DMS 273 (cell line): ENCODE measurements at regions not wholly inside any gene's neighbourhood (a gene's known extent, or its start where the extent isn't known, plus 50 kb on each side); places are given as distances from the start of the nearest gene placed in this dataset.
"Not testable (repeated sequence)": the region's sequence is repeated elsewhere in the genome, so short reads cannot be mapped to it uniquely, and the experiment has no call there.

ENCODE experiments used
- DNase-seq: peaks from one replicate; lab custom pipeline; 2025; ENCODE audit not compliant: unreplicated experiment; lab: John Stamatoyannopoulos, UW

DNA sequence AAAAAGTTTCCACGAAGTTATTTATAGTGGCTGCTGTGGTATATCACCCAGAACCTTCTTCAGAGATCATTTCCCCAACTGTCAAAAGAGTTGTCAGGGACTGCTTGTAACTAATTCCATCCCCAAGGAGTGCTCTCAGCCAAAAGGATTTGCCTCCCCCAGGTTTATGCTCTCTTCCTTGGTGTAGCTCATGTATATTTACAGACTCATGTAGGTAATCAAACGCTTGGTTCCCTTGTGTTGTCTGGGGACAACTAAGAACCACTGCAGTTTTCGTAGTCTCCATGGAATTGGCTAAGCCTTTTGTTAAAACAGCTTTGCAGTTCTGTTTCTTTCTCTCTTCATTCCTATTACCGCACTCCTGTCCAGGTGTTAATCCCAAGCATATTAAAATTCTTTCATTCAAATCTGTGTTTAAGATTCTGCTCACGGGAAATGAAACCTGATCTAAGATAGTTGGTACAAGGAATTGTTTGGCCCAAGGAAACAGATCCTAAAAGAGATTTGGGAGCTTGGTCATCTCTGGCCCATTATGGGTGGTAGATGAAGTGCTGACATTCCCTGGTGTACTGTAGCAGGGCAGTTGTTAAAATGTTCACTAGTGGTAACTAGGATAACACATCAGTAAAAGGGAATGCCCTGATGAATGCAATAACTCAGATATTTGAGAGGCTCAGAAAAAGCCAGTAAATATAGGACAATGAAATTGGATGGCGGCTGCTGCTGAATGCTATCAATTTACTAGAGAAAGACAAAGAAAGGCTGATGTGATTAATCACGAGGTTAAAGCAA lies 361.3 kb upstream of the GBE1 start:
- DNase-seq = no peak

GRCh38 chr3:82114589-82114988 lies 353.1 kb upstream of the GBE1 start:
- DNase-seq = no peak

DNA sequence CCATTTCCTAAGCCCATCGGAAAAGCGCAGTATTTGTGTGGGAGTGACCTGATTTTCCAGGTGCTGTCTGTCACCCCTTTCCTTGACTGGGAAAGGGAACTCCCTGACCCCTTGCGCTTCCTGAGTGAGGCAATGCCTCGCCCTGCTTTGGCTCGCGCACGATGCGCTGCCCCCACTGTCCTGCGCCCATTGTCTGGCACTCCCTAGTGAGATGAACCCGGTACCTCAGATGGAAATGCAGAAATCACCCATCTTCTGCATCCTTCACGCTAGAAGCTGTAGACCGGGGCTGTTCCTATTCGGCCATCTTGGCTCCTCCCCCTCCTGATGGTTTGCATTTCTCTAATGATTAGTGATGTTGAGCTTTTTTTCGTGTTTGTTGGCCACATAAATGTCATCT lies 349.3 kb upstream of the GBE1 start:
- not testable (repeated sequence) for DNase-seq

DNA sequence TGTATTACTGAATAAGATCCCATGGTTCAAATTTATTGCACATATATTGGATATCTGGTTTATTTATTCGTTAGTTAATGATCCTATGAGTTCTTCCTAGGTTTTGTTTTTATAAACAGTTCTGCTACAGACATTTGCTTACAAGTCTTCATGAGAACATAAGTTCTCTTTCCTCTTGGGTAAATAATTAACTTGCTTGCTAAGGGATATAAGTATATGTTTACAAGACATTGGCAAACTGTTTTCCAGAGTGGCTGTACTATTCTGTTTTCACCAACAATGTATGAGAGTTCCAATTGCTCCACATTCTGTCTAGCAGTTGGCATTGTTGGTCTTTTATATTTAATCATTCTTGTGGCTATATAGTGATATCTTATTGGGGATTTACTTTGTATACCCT lies 341.8 kb upstream of the GBE1 start:
- DNase-seq = no peak

GRCh38 chr3:82100378-82100777 lies 338.9 kb upstream of the GBE1 start:
- no peak for DNase-seq

- peak; percentile 1 for DNase-seq
Observed at GRCh38 chr3:82093641-82094040, 332.2 kb upstream of the GBE1 start.

DNA sequence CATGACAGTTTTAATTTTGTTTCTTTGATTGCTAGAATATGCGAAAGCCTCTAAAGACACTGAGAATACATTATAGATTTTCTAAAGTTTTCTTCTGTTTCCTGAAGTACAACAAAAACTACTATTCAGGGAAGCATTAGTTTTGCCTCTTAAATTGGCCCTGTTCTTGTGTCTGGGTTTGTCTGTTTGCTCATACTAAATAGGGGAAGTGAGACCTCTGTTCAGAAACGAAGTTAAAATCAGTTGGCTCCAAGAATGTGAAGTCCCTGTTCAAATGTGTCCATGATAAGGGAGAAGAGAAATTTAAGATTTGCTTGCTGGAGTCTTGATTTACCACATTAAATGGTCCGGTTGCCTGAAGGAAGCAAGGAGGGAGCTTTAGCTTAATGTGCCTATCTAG lies 327.3 kb upstream of the GBE1 start:
- no peak for DNase-seq

- DNase-seq = no peak
Observed at GRCh38 chr3:82087958-82088357, 326.5 kb upstream of the GBE1 start.

DNA sequence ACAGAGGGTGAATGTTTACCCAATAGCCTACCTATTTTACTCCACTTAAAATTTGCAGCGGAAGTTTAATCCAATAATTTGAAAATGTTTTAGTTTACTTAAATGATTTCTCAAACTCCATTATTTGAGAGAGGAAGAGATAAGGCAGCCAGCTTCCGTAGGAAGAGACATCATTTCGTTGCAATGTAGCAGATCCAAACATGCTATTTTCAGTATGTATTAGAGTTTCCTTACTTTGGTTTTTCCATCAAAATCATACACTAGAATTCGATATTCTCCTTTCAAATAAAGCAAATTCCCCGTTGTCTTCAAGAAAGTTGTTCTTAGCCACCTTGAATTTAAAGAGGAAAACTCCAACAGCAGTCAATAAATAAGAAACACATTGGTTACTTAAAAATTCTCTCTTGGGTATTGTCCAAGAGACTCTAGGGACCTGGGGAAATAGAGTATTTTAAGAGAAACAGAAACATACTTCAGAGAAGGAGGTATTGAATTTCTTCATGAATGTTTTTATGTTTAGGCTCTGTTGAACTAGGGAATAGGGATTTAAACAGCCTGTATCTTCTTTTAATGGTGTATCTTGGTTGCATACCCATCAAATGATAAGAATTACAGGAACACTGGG lies 324.5 kb upstream of the GBE1 start:
- no peak for DNase-seq

- DNase-seq = no peak
Observed at GRCh38 chr3:82085356-82085755, 323.9 kb upstream of the GBE1 start.

- DNase-seq = no peak
Observed at GRCh38 chr3:82084824-82085223, 323.4 kb upstream of the GBE1 start.

DNA sequence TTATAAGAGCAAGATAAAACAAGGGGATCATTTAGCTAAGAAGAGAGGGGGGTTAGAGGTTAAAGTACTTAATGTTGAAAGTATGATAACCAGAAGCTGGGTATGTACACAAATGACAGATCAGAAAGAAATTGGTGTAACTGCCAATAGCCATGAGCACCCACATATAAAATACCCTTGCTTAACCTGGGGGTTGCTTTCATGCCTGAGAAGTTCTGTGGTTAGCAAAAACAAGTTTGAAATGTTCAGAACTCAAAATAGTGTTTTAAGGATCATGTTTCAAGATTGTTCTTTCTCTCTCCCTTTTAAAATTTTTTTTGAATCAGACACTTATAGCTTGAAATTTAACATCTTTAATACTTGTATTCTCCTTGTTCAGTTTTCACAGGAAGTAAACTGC lies 321.4 kb upstream of the GBE1 start:
- no peak for DNase-seq

GRCh38 chr3:82081351-82081750 lies 319.9 kb upstream of the GBE1 start:
- no peak for DNase-seq

DNA sequence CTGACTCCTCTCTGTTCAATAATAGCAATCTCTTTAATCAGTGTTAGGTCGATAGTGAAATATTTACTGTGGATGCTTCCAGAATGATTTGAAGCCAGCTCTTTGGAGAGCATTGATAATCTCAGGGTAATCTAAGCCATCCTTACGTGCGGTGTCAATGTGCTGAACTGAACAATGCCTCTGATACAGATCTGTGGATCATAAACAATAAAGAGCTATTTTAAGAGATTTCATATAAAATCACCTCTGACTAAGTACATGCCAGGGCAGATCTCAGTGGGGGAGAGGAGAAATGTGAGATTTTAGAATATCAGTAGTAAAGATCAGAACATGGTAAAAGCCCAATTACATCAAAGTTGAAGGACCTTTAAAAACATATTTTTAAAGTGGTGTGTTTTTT lies 319.3 kb upstream of the GBE1 start:
- no peak for DNase-seq

DNA sequence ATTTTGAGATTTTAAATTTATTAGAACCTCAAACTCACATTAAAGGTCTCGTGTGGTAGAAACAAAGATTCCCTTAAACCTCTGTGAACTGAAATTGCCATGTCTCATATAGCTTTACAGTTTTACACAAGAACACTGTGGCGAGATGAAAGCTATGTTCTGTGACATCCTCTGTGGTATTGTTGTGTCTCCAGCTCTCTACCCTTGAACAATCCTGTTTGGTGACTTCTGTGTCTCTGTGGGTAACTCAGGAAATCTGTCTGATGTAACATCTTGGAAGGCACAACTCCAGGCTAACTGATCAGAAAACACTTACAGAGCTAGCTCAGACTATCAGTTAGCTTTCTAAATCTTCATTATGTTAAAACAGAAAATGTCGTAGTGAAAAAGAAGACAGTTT lies 318.8 kb upstream of the GBE1 start:
- DNase-seq = no peak

GRCh38 chr3:82079335-82079890 lies 318.0 kb upstream of the GBE1 start:
- no peak for DNase-seq

DNA sequence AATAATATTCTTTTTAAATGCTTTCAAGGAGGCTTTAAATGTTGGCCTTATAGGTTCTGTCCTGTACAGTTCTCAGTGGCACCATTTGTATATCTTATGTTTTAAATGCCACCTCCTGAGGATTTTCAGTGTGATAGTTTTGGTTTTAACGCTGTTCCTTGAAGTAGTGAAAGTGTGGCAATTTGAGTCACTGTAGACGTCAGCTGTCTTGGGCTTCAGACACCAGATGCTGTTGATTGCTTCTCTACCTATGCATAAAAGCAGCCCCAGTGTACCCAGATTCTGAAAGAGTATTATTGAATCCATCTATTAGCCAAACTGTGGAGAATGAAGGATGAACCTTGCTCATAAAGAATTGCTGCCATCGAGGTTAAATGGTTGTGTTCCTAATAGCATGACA lies 316.8 kb upstream of the GBE1 start:
- peak; percentile 56 for DNase-seq

GRCh38 chr3:82067420-82067819 lies 306.0 kb upstream of the GBE1 start:
- no peak for DNase-seq

GRCh38 chr3:82058809-82059208 lies 297.4 kb upstream of the GBE1 start:
- no peak for DNase-seq

GRCh38 chr3:82055792-82056191 lies 294.3 kb upstream of the GBE1 start:
- peak; percentile 24 for DNase-seq

DNA sequence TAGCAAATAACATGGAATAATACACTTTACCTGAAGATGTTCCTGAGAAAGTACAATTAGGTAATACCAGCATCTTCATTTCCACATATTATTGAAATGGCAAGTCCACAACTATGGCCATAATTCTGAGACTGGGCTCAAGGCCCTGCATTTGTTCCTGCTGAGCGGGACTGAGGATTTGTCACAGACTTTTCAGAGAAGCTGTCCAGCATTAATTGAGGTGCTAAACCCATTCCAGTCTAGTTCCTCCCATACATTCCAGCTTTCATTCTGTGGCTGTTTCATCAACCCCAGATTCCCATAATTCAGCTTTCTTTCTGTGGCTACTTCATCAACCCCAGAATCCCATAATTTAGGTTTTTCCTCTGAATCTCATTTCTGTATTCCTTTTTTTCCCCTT lies 293.4 kb upstream of the GBE1 start:
- DNase-seq = no peak

DNA sequence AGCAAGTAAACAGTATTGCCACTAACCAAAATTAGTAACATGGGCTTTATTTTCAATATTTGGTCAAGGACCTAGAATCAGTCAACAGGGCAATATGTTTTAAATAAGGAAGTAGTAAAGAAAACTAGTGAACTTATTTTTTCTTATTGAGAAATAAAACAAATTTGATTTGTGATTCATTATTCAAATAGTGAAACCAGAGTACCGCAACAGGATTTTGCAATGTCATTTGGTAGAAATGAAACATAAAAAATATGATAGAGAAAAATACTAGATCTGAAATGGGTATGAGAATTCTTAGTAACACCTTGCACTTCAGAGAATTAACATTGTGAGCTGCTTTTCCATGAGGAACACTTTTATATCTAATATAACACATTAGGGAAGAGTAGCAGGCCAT lies 291.8 kb upstream of the GBE1 start:
- DNase-seq = no peak

- DNase-seq = no peak
Observed at GRCh38 chr3:82050382-82050781, 288.9 kb upstream of the GBE1 start.
